Fibroblast of lung (primary cell): ENCODE measurements at regions not wholly inside any gene's neighbourhood (a gene's known extent, or its start where the extent isn't known, plus 50 kb on each side); places are given as distances from the start of the nearest gene placed in this dataset.

Source experiments
- CTCF ChIP-seq, 2 donors: IDR thresholded peaks in 1 of 2; conservative IDR thresholded peaks in 1 of 2; 1 replicate in 1 of 2; 2 replicates in 1 of 2; pipeline ENCODE4 v1.5.1; 2011 to 2012; ENCODE audit warnings: low read length in 2 of 2, control low read depth in 1 of 2, inconsistent platforms in 1 of 2, low read depth in 1 of 2, mild to moderate bottlenecking in 1 of 2
- EZH2 ChIP-seq: IDR thresholded peaks from 2 replicates; pipeline ENCODE4 v1.5.1; 2012; ENCODE audit warnings: low read length, control low read depth, mild to moderate bottlenecking; ENCODE audit errors: missing control alignments

- TF ChIP-seq CTCF (conservative IDR thresholded peaks at IDR 0.05 in 1 of 2, IDR thresholded peaks at IDR 0.05 in 1 of 2; ENCODE audit: low read depth in 1 of 2, low read length in 2 of 2) (no peak), EZH2 (no peak)
These were observed 245.2 kb upstream of the CLNK start for GRCh38 chr4:10929818-10930217.
